AG04450 (cell line): ENCODE measurements at regions not wholly inside any gene's neighbourhood (a gene's known extent, or its start where the extent isn't known, plus 50 kb on each side); places are given as distances from the start of the nearest gene placed in this dataset.

Source experiments
- CTCF ChIA-PET: fragments of 300-600, 350-600 bp; formaldehyde crosslinking; extraction: SDS; loops from one replicate; lab custom pipeline; 2022; ENCODE audit warnings: antibody characterized with exemption, inconsistent platforms; lab: Charles Lee
- POLR2A ChIA-PET: fragments of 350-600 bp; formaldehyde crosslinking; extraction: SDS; loops from one replicate; lab custom pipeline; 2021; ENCODE audit warnings: antibody characterized with exemption, inconsistent platforms; lab: Yijun Ruan, JAX
- DNase-seq: peaks from one replicate; pipeline ENCODE4 v3.0.0-alpha.2; 2011; ENCODE audit warnings: low read depth, low spot score
- H3K27ac ChIP-seq: one replicate; pipeline ENCODE4 v1.5.1; 2012; ENCODE audit warnings: low read depth, low read length, control low read depth
- H3K27me3 ChIP-seq: one replicate; pipeline ENCODE4 v1.6.0; 2012; ENCODE audit warnings: low read length; ENCODE audit not compliant: control insufficient read depth, insufficient read depth
- H3K4me3 ChIP-seq: 2 replicates; pipeline ENCODE4 v1.5.1; 2011; ENCODE audit warnings: mild to moderate bottlenecking, low read depth, low read length, control low read depth
- H3K9me3 ChIP-seq: 2 replicates; pipeline ENCODE4 v1.5.1; 2012; ENCODE audit warnings: low read length; ENCODE audit not compliant: control insufficient read depth, insufficient read depth
- CTCF ChIP-seq: IDR thresholded peaks from 2 replicates; pipeline ENCODE4 v1.5.1; 2011; ENCODE audit warnings: low read depth, low read length, control low read depth, inconsistent platforms

DNA sequence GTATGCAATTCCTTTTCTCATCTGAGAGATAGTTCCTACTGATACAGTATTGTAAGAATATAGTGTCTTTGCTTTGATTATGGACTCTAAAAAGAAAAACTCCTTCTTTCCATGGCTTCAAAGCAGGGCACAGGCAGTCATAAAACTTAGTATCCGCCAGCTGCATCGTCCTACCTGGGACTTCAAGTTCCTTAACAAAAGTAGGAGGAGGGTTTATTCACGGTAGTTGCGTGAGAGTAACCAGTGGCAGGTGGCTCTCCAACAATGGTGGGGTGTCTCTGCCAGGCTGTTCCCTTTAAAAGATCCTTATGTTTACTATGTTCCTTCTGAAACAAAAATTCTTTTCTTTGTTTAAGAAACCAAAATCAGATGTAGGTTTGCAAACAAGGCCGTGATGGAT lies 173.5 kb upstream of the DMAC1 start:
- no peak for TF ChIP-seq CTCF
- Histone ChIP-seq H3K9me3 (no peaks in the 10 kb centered on the region), H3K27me3 (no peaks in the 10 kb centered on the region), H3K4me3 (no peak overlapping the region), H3K27ac (no peak overlapping the region)
- POLR2A ChIA-PET: no interaction called here
- DNase-seq: no peak
- CTCF ChIA-PET: no interaction called here

DNA sequence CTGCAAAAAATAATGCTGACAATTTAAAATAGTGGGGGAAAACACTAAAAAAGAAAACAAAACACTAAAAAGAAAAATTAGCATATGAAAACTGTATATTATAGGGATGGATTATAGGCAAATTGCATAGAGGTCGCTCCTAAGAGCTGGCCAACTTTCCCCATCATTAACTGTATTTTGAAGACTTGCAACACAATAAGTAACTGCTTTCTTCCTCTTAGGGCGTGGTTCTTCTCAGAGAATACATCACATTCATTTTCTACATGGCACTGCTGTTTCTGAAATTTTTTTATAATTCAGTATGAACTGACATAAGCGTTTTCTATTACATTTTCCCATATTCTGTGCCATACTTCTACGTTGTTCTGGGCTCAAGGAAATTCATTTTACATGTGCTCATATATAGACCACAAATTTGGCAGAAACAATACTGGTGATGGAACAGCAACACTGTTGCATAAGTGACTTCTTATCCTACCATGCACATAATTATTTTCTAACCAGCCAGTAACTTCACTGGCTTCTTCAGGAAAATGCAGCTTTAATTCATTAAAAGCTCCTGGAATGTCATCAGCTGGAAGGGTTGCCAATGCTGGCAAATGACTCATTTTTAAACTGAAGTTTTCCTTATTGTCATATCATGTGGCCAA lies 171.2 kb upstream of the DMAC1 start:
- ChIA-PET POLR2A (no interaction called here), CTCF (no interaction called here)
- no peaks in the 10 kb centered on the region for H3K9me3 ChIP-seq
- H3K4me3 ChIP-seq: no peak overlapping the region
- DNase-seq: no peak
- no peaks in the 10 kb centered on the region for H3K27me3 ChIP-seq
- no peak overlapping the region for H3K27ac ChIP-seq
- TF ChIP-seq CTCF: no peak

DNA sequence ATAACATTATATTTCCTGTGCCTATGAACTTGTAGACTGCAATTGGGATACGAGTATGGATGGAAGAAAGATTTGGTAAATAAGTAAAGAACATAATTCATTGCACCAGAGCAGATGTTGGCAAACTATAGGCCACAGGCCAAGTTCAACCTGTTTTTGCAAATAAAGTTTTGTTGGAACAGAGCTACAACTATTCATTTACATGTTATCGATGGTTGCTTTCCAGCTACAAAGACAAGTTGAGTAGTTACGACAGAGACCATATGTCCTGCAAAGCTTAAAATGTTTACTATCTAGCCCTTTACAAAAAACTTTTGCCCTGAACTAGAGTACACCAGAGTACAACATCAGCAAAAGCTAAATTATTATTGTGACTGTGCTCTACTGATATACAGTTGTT lies 169.1 kb upstream of the DMAC1 start:
- Histone ChIP-seq H3K4me3 (no peak overlapping the region), H3K27me3 (no peaks in the 10 kb centered on the region), H3K27ac (no peak overlapping the region), H3K9me3 (no peaks in the 10 kb centered on the region)
- POLR2A ChIA-PET: no interaction called here
- CTCF ChIA-PET: no interaction called here
- TF ChIP-seq CTCF: no peak
- DNase-seq: no peak

DNA sequence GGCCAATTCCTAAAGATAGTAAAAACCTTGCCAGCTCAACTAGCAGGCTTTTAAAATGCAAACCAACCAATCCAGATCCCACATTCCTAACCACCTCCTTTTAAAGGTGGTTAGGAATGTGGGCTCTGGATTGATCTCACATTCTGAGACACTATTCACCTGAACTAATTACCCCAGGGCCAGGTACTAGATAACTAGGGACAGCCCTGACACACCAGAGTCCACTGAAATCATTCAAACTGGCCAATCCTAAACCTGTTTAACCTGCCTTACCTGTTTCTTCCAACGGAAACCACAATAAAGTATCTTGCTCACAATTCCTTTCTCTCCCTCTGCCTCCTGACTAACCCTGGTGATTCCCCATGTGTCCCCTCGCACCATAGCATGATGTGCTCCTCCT lies 168.3 kb upstream of the DMAC1 start:
- no peak overlapping the region for H3K27ac ChIP-seq
- H3K9me3 ChIP-seq: no peaks in the 10 kb centered on the region
- DNase-seq: no peak
- ChIA-PET CTCF (no interaction called here), POLR2A (no interaction called here)
- TF ChIP-seq CTCF: no peak
- H3K4me3 ChIP-seq: no peak overlapping the region
- no peaks in the 10 kb centered on the region for H3K27me3 ChIP-seq

- ChIA-PET POLR2A (no interaction called here), CTCF (no interaction called here)
- no peak for TF ChIP-seq CTCF
- Histone ChIP-seq H3K4me3 (no peak overlapping the region), H3K27ac (no peak overlapping the region), H3K9me3 (no peaks in the 10 kb centered on the region), H3K27me3 (no peaks in the 10 kb centered on the region)
- no peak for DNase-seq
Observed at GRCh38 chr9:7967093-7967827, 167.7 kb upstream of the DMAC1 start.
